Choroid plexus epithelial cell (primary cell): ENCODE measurements at regions not wholly inside any gene's neighbourhood (a gene's known extent, or its start where the extent isn't known, plus 50 kb on each side); places are given as distances from the start of the nearest gene placed in this dataset.
A peak's percentile ranks its signal among the peaks of the same experiment; 100 is the strongest.

ENCODE experiments used
- DNase-seq: peaks from one replicate; pipeline ENCODE4 v3.0.0-alpha.2; 2010; ENCODE audit warnings: low read depth
- H3K4me3 ChIP-seq: 2 replicates; pipeline ENCODE4 v1.5.1; 2011; ENCODE audit warnings: low read depth, mild to moderate bottlenecking, control low read depth, low read length, moderate library complexity
- TF ChIP-seq, protein P1 (sequence below): conservative IDR thresholded peaks from 2 replicates; pipeline ENCODE4 v1.5.1; 2011; ENCODE audit warnings: low read depth, mild to moderate bottlenecking, control low read depth, inconsistent platforms, low read length, moderate library complexity

DNA sequence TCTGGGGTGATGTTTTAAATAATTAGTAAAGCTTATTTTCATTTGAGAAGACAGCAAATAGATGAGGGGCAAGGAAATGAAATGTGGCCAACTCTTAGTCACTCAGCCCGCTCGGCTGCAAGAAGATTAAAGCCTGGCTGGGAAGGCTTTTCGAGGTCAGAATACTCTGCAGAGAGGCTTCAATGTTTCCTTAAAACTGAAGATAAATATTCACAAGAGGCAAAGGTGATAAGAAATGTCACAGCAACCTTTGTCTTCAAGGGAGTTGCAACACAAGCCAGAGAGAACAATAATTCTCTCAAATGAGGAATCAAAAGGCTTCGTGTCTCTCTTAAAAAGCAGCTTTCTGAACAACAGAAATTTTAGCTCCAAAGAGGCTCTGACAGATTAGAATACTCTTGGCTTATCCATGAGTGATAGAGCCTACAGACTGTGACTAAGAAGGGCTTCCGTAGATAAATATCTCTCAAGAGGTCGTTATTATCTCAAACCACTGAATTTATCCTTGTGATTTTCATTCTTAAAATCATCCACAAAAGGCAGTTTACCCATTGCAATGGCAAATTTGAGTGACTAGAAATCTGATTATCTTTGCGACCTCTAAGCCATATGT is 92.5 kb downstream of the KLF6 start:
- no peak overlapping the region for H3K4me3 ChIP-seq
- TF ChIP-seq, protein P1, sequence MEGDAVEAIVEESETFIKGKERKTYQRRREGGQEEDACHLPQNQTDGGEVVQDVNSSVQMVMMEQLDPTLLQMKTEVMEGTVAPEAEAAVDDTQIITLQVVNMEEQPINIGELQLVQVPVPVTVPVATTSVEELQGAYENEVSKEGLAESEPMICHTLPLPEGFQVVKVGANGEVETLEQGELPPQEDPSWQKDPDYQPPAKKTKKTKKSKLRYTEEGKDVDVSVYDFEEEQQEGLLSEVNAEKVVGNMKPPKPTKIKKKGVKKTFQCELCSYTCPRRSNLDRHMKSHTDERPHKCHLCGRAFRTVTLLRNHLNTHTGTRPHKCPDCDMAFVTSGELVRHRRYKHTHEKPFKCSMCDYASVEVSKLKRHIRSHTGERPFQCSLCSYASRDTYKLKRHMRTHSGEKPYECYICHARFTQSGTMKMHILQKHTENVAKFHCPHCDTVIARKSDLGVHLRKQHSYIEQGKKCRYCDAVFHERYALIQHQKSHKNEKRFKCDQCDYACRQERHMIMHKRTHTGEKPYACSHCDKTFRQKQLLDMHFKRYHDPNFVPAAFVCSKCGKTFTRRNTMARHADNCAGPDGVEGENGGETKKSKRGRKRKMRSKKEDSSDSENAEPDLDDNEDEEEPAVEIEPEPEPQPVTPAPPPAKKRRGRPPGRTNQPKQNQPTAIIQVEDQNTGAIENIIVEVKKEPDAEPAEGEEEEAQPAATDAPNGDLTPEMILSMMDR = no peak
- peak; percentile 21 for DNase-seq

DNA sequence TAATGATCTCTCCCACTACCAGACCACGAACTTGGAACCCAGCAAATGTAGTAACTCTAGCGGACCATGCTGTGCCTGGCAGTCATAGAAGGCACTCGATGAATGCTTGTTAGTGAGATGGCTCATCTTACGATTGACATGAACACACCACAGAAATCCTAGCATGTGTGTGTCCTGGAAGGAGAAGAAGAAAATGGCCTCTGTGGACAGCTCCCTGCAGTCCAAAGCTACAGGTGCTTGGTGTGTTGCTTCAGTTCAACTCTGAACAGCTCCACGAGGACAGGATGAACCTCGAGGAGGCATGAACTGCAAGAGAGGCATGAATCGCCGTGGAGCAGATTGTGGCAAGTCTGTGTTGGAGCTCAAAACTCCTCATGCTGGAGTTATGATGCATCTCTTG is 93.5 kb downstream of the KLF6 start:
- H3K4me3 ChIP-seq = no peak overlapping the region
- TF ChIP-seq, protein P1 = no peak
- peak; percentile 31 for DNase-seq

DNA sequence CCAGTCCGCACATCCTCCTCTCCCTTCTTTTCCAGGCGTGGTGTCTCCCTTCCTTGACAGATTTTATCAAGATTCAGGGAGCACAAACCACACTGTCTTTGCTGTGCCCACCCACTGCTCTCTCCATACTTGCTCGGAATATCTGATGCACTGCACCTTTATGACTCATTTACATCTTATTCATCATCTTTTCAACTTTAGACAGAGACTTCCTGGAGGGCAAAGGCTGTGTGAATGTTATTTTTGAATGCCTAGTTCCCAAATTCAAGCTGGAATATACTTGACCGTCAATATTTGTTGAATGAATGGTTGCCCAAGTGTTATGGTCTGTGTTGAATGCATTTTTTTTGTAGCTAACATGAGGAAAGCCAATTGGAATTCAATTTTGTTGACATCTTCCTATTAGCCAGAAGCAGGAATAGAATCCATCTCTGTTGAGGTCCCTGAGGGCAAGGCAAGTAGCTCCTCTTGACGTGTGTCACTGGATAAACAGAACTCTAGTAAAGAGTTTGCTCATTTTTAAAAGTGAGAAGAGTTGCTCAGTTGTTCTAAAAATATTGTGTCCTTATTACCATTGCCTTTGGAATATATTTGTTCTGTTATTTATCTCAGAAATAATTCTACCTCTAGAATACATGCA is 95.0 kb downstream of the KLF6 start:
- TF ChIP-seq, protein P1 = no peak
- peak; percentile 16 for DNase-seq
- H3K4me3 ChIP-seq = no peak overlapping the region

DNA sequence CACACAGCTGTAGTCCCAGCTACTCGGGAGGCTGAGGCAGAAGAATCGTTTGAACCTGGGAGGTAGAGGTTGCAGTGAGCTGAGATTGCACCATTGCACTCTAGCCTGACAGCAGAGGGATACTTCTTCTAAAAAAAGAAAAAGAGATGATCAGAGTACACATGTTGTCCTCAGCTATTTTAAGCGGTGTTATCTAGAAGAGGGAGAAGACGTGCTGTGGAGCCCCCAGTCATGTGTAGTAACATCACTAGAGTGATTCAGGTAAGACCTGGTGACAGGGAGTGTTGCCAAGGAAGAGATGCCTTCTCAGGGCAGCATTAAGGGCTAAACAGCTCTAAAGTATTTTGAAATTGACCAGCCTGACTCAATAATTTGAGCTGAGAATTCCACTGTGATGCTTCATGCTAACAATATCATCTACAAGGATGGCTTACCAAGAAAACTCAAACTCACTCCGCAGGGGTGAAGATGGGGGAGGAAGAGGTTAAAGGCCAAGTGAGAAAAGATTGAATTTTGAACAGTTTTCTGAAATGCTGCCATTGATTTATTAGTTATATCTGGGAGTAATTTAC is 97.4 kb downstream of the KLF6 start:
- DNase-seq = peak; percentile 41
- TF ChIP-seq, protein P1 = no peak
- no peak overlapping the region for H3K4me3 ChIP-seq

DNA sequence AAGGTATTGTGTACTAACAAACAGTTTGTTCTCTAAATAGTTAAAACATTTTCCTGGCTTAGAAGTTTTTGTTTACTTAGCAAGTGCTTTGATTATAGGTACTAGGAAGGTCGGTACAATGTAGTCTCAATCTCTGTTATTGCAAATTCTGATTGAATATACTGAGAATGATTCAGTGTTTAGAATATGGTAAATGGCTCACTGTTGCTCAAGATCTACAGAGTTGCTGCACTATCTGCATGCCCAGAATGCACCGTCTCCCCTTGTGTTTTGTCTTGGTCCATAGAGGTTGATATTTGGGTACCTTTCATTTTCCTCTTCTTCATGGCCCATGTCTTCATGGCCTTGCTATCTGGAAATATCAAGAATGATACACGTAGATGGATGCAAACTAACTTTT is 99.6 kb downstream of the KLF6 start:
- TF ChIP-seq, protein P1 = no peak
- DNase-seq = no peak
- no peak overlapping the region for H3K4me3 ChIP-seq

DNA sequence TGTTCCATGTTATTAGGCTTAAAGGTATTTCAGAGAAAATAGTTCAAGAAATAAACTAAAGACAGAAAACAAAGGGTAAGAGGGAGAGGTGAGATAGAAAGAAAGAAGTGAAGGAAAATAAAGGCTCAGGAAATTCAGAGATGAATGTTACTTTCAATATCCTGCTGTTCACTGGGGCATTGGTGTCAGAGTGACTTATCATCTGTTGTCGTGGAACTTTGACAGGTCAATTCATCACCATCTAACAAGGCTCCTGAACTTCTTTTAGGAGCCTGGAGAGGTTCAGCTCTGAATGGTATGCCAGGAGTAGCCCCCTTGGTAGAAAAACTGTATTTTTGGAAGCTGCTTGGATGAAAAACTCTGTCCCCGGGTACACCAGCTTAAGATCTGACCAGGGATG is 100.1 kb downstream of the KLF6 start:
- no peak overlapping the region for H3K4me3 ChIP-seq
- DNase-seq = no peak
- TF ChIP-seq, protein P1 = no peak

DNA sequence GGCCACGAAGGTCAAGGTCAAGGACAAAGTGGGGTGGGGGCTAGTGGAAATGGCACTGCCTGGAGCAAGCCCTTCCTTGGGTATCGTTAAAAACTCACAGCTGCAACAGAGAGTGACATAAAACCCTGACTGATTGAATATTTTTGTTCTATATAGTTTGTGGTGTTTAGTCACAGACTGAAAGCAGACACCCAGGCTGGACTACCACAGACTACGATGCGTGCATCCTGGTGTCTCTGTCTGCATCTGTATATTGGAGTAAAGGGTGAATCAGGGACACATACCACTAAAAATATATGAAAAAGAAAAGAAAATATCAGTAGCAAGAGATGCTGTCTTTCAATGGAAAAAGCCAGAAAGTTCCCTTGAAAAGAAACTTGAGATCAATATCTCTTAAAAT is 101.4 kb downstream of the KLF6 start:
- no peak overlapping the region for H3K4me3 ChIP-seq
- TF ChIP-seq, protein P1 = no peak
- DNase-seq = no peak
